ENCODE measurements at regions not wholly inside any gene's neighbourhood (a gene's known extent, or its start where the extent isn't known, plus 50 kb on each side); places are given as distances from the start of the nearest gene placed in this dataset.

- H3K9me3 Mint-ChIP-seq, result peaks cover 0 to 2% (median 0%) of the 10 kb centered on the region in 8 donors
- ChIA-PET POLR2A (ENCODE audit: partially characterized antibody) (no interaction called here), CTCF (ENCODE audit: partially characterized antibody) (no interaction called here)
- no peak overlapping the region for H3K27ac Mint-ChIP-seq
- H3K4me1 Mint-ChIP-seq, result no peaks in the 10 kb centered on the region
- Histone ChIP-seq H3K9me3 (ENCODE audit: control insufficient read depth in 1 of 2, low read length in 2 of 2) (no peaks in the 10 kb centered on the region), H3K4me3 (ENCODE audit: low read length in 2 of 2) (no peak overlapping the region), H3K4me1 (ENCODE audit: insufficient read depth, low read length) (no peaks in the 10 kb centered on the region), H3K36me3 (ENCODE audit: insufficient read depth, low read length) (no peaks in the 10 kb centered on the region), H3K27ac (ENCODE audit: low read depth, low read length) (no peak overlapping the region), H3K27me3 (ENCODE audit: insufficient read depth, low read length) (no peaks in the 10 kb centered on the region)
- no peaks in the 10 kb centered on the region for H3K27me3 Mint-ChIP-seq
- no peaks in the 10 kb centered on the region for H3K36me3 Mint-ChIP-seq
- no peak overlapping the region for H3K4me3 Mint-ChIP-seq
- no peak for DNase-seq
- intact Hi-C loops (cut with micrococcal nuclease), result no loop called here
These were observed 96.9 kb upstream of the KCNJ16 start for GRCh38 chr17:69978056-69978646.

GRCh38 chr17:69981441-69981840, 93.6 kb upstream of the KCNJ16 start:
- H3K27ac Mint-ChIP-seq, result no peak overlapping the region
- no peaks in the 10 kb centered on the region for H3K9me3 Mint-ChIP-seq
- ChIA-PET POLR2A (ENCODE audit: partially characterized antibody) (no interaction called here), CTCF (ENCODE audit: partially characterized antibody) (interaction anchor here (1.0 kb wide), 1 partner anchor 11 kb away, joined by 3 read pairs; no protein-coding TSS in a partner anchor)
- H3K9me3 ChIP-seq (ENCODE audit: control insufficient read depth in 1 of 2, low read length in 2 of 2), result no peaks in the 10 kb centered on the region
- H3K27ac ChIP-seq (ENCODE audit: low read depth, low read length), result no peak overlapping the region
- H3K4me3 Mint-ChIP-seq, result no peak overlapping the region
- H3K27me3 ChIP-seq (ENCODE audit: insufficient read depth, low read length), result no peaks in the 10 kb centered on the region
- H3K4me1 ChIP-seq (ENCODE audit: insufficient read depth, low read length), result no peaks in the 10 kb centered on the region
- no peak overlapping the region for H3K4me3 ChIP-seq (ENCODE audit: low read length in 2 of 2)
- intact Hi-C loops (cut with micrococcal nuclease), result no loop called here
- H3K36me3 Mint-ChIP-seq, result no peaks in the 10 kb centered on the region
- H3K27me3 Mint-ChIP-seq, result no peaks in the 10 kb centered on the region
- no peaks in the 10 kb centered on the region for H3K36me3 ChIP-seq (ENCODE audit: insufficient read depth, low read length)
- DNase-seq, result no peak
- no peaks in the 10 kb centered on the region for H3K4me1 Mint-ChIP-seq

DNA sequence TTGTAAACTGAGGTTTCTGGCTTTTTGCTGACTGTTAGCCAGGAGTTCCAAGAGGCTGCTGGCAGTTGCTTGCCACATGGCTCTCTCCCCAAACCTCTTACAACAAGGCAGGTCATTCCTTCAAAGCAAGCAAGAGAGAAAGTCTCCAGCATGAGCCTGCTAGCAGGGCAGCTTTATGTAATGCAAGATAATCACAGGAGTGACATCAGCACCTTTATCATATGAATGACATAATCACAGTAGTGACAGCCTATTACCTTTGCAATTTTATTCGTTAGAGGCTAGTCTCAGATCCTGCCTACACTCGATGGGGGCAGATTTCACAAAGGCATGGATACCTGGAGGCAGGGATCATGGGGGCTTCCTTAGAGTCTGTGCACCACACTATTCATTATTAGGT, 79.5 kb upstream of the KCNJ16 start:
- Mint-ChIP-seq H3K4me1 (no peaks in the 10 kb centered on the region), H3K27ac (no peak overlapping the region), H3K27me3 (peaks cover 0 to 1% of the 10 kb centered on the region in 2 donors), H3K4me3 (no peak overlapping the region), H3K9me3 (peaks cover 0 to 3% (median 0%) of the 10 kb centered on the region in 8 donors), H3K36me3 (no peaks in the 10 kb centered on the region)
- Histone ChIP-seq H3K36me3 (ENCODE audit: insufficient read depth, low read length) (no peaks in the 10 kb centered on the region), H3K9me3 (ENCODE audit: control insufficient read depth in 1 of 2, low read length in 2 of 2) (no peaks in the 10 kb centered on the region), H3K4me1 (ENCODE audit: insufficient read depth, low read length) (no peaks in the 10 kb centered on the region), H3K4me3 (ENCODE audit: low read length in 2 of 2) (no peak overlapping the region), H3K27me3 (ENCODE audit: insufficient read depth, low read length) (no peaks in the 10 kb centered on the region), H3K27ac (ENCODE audit: low read depth, low read length) (no peak overlapping the region)
- ChIA-PET POLR2A (ENCODE audit: partially characterized antibody) (no interaction called here), CTCF (ENCODE audit: partially characterized antibody) (no interaction called here)
- no peak for DNase-seq
- intact Hi-C loops (cut with micrococcal nuclease), result no loop called here

DNA sequence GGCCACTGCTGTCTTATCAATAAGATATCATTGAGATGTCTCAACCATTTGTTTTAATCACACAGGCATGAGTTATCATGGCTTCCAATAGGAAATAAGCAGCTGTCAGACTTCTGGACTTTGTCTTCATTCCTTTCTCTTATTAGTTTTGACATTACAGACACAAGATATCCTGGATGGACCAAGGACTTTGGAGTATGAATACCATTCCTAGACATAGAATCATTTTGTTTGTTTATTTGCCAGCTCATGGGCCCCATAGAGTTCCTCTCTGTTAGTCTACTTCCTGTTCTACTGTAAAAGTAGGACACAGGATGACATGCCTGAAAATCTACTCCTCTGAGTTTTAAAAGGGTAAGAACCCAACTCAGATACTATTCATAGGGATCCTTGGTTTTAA, 77.7 kb upstream of the KCNJ16 start:
- POLR2A ChIA-PET (ENCODE audit: partially characterized antibody), result no interaction called here
- Histone ChIP-seq H3K27me3 (ENCODE audit: insufficient read depth, low read length) (no peaks in the 10 kb centered on the region), H3K4me1 (ENCODE audit: insufficient read depth, low read length) (no peaks in the 10 kb centered on the region), H3K9me3 (ENCODE audit: control insufficient read depth in 1 of 2, low read length in 2 of 2) (no peaks in the 10 kb centered on the region), H3K36me3 (ENCODE audit: insufficient read depth, low read length) (no peaks in the 10 kb centered on the region), H3K4me3 (ENCODE audit: low read length in 2 of 2) (no peak overlapping the region), H3K27ac (ENCODE audit: low read depth, low read length) (no peak overlapping the region)
- no peak for DNase-seq
- no peak overlapping the region for H3K4me3 Mint-ChIP-seq
- no peak overlapping the region for H3K27ac Mint-ChIP-seq
- intact Hi-C loops (cut with micrococcal nuclease), result no loop called here
- CTCF ChIA-PET (ENCODE audit: partially characterized antibody), result no interaction called here
- peaks cover 0 to 3% (median 0%) of the 10 kb centered on the region in 8 donors for H3K9me3 Mint-ChIP-seq
- no peaks in the 10 kb centered on the region for H3K4me1 Mint-ChIP-seq
- H3K36me3 Mint-ChIP-seq, result no peaks in the 10 kb centered on the region
- no peaks in the 10 kb centered on the region for H3K27me3 Mint-ChIP-seq

- Mint-ChIP-seq H3K4me3 (no peak overlapping the region), H3K27me3 (no peaks in the 10 kb centered on the region), H3K9me3 (peaks cover 0 to 3% (median 0%) of the 10 kb centered on the region in 8 donors), H3K4me1 (no peaks in the 10 kb centered on the region), H3K36me3 (no peaks in the 10 kb centered on the region), H3K27ac (no peak overlapping the region)
- no peak for DNase-seq
- no peaks in the 10 kb centered on the region for H3K4me1 ChIP-seq (ENCODE audit: insufficient read depth, low read length)
- H3K9me3 ChIP-seq (ENCODE audit: control insufficient read depth in 1 of 2, low read length in 2 of 2), result no peaks in the 10 kb centered on the region
- no peak overlapping the region for H3K4me3 ChIP-seq (ENCODE audit: low read length in 2 of 2)
- no peaks in the 10 kb centered on the region for H3K27me3 ChIP-seq (ENCODE audit: insufficient read depth, low read length)
- POLR2A ChIA-PET (ENCODE audit: partially characterized antibody), result no interaction called here
- H3K27ac ChIP-seq (ENCODE audit: low read depth, low read length), result no peak overlapping the region
- intact Hi-C loops (cut with micrococcal nuclease), result no loop called here
- H3K36me3 ChIP-seq (ENCODE audit: insufficient read depth, low read length), result no peaks in the 10 kb centered on the region
- CTCF ChIA-PET (ENCODE audit: partially characterized antibody), result no interaction called here
These were observed 75.8 kb upstream of the KCNJ16 start for GRCh38 chr17:69999253-69999652.

- H3K4me1 Mint-ChIP-seq, result no peaks in the 10 kb centered on the region
- intact Hi-C loops (cut with micrococcal nuclease), result no loop called here
- H3K36me3 ChIP-seq (ENCODE audit: insufficient read depth, low read length), result no peaks in the 10 kb centered on the region
- no peaks in the 10 kb centered on the region for H3K4me1 ChIP-seq (ENCODE audit: insufficient read depth, low read length)
- H3K27me3 Mint-ChIP-seq, result peaks cover 0 to 1% of the 10 kb centered on the region in 2 donors
- no peak overlapping the region for H3K27ac Mint-ChIP-seq
- CTCF ChIA-PET (ENCODE audit: partially characterized antibody), result no interaction called here
- H3K9me3 Mint-ChIP-seq, result peaks cover 0 to 3% (median 0%) of the 10 kb centered on the region in 8 donors
- POLR2A ChIA-PET (ENCODE audit: partially characterized antibody), result no interaction called here
- no peaks in the 10 kb centered on the region for H3K9me3 ChIP-seq (ENCODE audit: control insufficient read depth in 1 of 2, low read length in 2 of 2)
- H3K4me3 ChIP-seq (ENCODE audit: low read length in 2 of 2), result no peak overlapping the region
- no peaks in the 10 kb centered on the region for H3K36me3 Mint-ChIP-seq
- no peak for DNase-seq
- H3K4me3 Mint-ChIP-seq, result no peak overlapping the region
- H3K27me3 ChIP-seq (ENCODE audit: insufficient read depth, low read length), result no peaks in the 10 kb centered on the region
- no peak overlapping the region for H3K27ac ChIP-seq (ENCODE audit: low read depth, low read length)
These were observed 68.9 kb upstream of the KCNJ16 start for GRCh38 chr17:70006159-70006558.

GRCh38 chr17:70011750-70012149, 63.3 kb upstream of the KCNJ16 start:
- intact Hi-C loops (cut with micrococcal nuclease), result no loop called here
- no peaks in the 10 kb centered on the region for H3K36me3 Mint-ChIP-seq
- no peak overlapping the region for H3K4me3 Mint-ChIP-seq
- CTCF ChIA-PET (ENCODE audit: partially characterized antibody), result no interaction called here
- H3K27ac Mint-ChIP-seq, result no peak overlapping the region
- peaks cover 0 to 1% of the 10 kb centered on the region in 2 donors for H3K27me3 Mint-ChIP-seq
- DNase-seq, result no peak
- no peaks in the 10 kb centered on the region for H3K4me1 Mint-ChIP-seq
- no peaks in the 10 kb centered on the region for H3K27me3 ChIP-seq (ENCODE audit: insufficient read depth, low read length)
- no peaks in the 10 kb centered on the region for H3K4me1 ChIP-seq (ENCODE audit: insufficient read depth, low read length)
- H3K9me3 Mint-ChIP-seq, result peaks cover 0 to 3% (median 0%) of the 10 kb centered on the region in 8 donors
- no peaks in the 10 kb centered on the region for H3K36me3 ChIP-seq (ENCODE audit: insufficient read depth, low read length)
- no peak overlapping the region for H3K4me3 ChIP-seq (ENCODE audit: low read length in 2 of 2)
- POLR2A ChIA-PET (ENCODE audit: partially characterized antibody), result no interaction called here
- no peaks in the 10 kb centered on the region for H3K9me3 ChIP-seq (ENCODE audit: control insufficient read depth in 1 of 2, low read length in 2 of 2)
- H3K27ac ChIP-seq (ENCODE audit: low read depth, low read length), result no peak overlapping the region

DNA sequence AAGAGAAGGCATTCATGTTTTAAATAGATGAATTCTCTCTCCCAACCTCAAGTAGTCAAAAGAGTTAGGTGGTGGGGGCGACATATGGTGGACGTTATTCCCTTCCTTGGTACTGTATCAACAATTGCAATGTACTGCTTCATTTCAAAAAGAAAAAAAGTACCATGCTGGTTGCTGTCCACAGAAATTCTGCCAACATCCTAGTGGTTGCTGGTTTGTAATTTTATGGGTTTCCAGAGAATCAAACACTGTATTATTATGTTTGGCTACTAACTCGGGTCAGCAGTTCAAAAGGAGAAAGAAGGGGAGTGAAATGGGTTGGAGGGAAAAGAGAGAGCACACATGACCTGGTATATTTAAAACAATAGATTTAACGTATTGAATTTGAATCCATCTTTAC, 61.1 kb upstream of the KCNJ16 start:
- peaks cover 0 to 1% of the 10 kb centered on the region in 2 donors for H3K27me3 Mint-ChIP-seq
- intact Hi-C loops (cut with micrococcal nuclease), result no loop called here
- H3K4me3 Mint-ChIP-seq, result no peak overlapping the region
- no peaks in the 10 kb centered on the region for H3K9me3 ChIP-seq (ENCODE audit: control insufficient read depth in 1 of 2, low read length in 2 of 2)
- ChIA-PET POLR2A (ENCODE audit: partially characterized antibody) (no interaction called here), CTCF (ENCODE audit: partially characterized antibody) (no interaction called here)
- H3K9me3 Mint-ChIP-seq, result peaks cover 0 to 3% (median 0%) of the 10 kb centered on the region in 8 donors
- H3K36me3 Mint-ChIP-seq, result no peaks in the 10 kb centered on the region
- no peak for DNase-seq
- no peak overlapping the region for H3K27ac Mint-ChIP-seq
- H3K27me3 ChIP-seq (ENCODE audit: insufficient read depth, low read length), result no peaks in the 10 kb centered on the region
- H3K4me1 ChIP-seq (ENCODE audit: insufficient read depth, low read length), result no peaks in the 10 kb centered on the region
- no peak overlapping the region for H3K4me3 ChIP-seq (ENCODE audit: low read length in 2 of 2)
- no peaks in the 10 kb centered on the region for H3K36me3 ChIP-seq (ENCODE audit: insufficient read depth, low read length)
- no peaks in the 10 kb centered on the region for H3K4me1 Mint-ChIP-seq
- no peak overlapping the region for H3K27ac ChIP-seq (ENCODE audit: low read depth, low read length)
